LNCAP (cell line): ENCODE measurements at regions not wholly inside any gene's neighbourhood (a gene's known extent, or its start where the extent isn't known, plus 50 kb on each side); places are given as distances from the start of the nearest gene placed in this dataset.

ENCODE experiments used
- CTCF ChIP-seq: fragments of 450-650 bp; IDR thresholded peaks from 2 replicates; pipeline ENCODE4 v1.5.1; 2017; ENCODE audit warnings: mild to moderate bottlenecking

GRCh38 chr6:26232306-26232939 lies 132.6 kb upstream of the BTN3A2 start:
- no peak for TF ChIP-seq CTCF

GRCh38 chr6:26232940-26233648 lies 131.9 kb upstream of the BTN3A2 start:
- no peak for TF ChIP-seq CTCF

- TF ChIP-seq CTCF, result no peak
Observed at GRCh38 chr6:26233649-26234420, 131.2 kb upstream of the BTN3A2 start.

GRCh38 chr6:26234421-26235301 lies 130.3 kb upstream of the BTN3A2 start:
- no peak for TF ChIP-seq CTCF

GRCh38 chr6:26235302-26235670 lies 129.7 kb upstream of the BTN3A2 start:
- no peak for TF ChIP-seq CTCF

GRCh38 chr6:26240157-26241032 lies 124.6 kb upstream of the BTN3A2 start:
- no peak for TF ChIP-seq CTCF
